ENCODE measurements at regions not wholly inside any gene's neighbourhood (a gene's known extent, or its start where the extent isn't known, plus 50 kb on each side); places are given as distances from the start of the nearest gene placed in this dataset.

DNA sequence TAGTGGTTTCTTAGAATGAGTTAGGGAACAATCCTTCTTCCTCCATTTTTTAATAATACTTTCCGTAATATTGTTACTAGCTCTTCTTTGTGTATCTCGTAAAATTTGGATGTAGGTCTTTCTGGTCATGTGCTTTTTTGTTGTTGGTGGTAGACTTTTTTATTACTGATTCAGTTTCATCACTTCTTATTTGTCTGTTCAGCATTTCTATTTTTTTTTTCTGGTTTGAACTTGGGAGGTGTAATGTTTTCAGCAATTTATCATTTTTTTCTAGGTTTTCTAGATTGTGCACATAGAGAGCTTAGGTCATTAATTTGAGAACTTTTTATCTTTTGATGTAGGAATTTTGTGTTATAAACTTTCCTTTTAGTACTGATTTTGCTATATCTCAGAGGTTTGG is 1299.9 kb downstream of the FSCB start:
- TF ChIP-seq CTCF (conservative IDR thresholded peaks at IDR 0.05; ENCODE audit: low read depth, low read length) (no peak), EZH2phosphoT487 (IDR thresholded peaks at IDR 0.05; ENCODE audit: borderline replicate concordance, low read length) (no peak), EZH2 (IDR thresholded peaks at IDR 0.05; ENCODE audit: low read length, unreplicated experiment) (no peak)

Measured in PC-3 (cell line).